ENCODE measurements at regions not wholly inside any gene's neighbourhood (a gene's known extent, or its start where the extent isn't known, plus 50 kb on each side); places are given as distances from the start of the nearest gene placed in this dataset.

DNA sequence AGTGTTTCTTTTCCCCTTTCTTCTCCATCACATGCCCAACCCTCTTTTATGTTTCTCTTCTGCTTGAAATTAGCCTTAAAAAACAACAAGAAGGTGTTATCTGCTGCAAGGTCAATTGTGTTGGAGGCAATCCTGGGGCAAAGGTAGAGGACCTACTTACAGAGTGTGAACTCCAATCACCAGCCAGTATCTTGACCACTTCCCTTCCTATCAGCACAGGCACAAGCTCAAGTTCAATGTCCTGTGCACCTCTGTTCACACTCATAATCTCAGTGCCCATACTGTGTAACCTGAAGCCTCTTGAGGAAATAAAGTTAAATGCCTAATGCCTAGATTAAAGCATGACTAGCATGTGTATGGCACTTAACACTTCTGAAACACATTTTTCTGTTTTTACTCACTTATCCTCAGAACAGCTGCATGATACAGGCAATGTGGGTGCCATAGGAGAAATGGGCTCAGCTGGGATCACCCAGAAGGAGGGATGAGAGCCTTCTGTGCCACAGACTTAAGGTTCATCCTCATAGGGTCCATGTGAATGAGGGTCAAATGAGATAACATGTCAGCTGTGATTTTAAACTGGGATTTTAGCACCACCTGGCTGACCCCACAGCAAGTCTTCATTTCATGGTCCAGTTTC, 701.5 kb downstream of the BCL11A start:
- TF ChIP-seq CTCF (IDR thresholded peaks at IDR 0.05; ENCODE audit: poor library complexity, severe bottlenecking) (no peak), POLR2AphosphoS5 (IDR thresholded peaks at IDR 0.05) (no peak), EZH2 (IDR thresholded peaks at IDR 0.05; ENCODE audit: borderline replicate concordance, insufficient read depth, low read length, poor library complexity, severe bottlenecking) (no peak), MXI1 (conservative IDR thresholded peaks at IDR 0.05; ENCODE audit: poor library complexity, severe bottlenecking) (no peak), EP300 (conservative IDR thresholded peaks at IDR 0.05; ENCODE audit: poor library complexity, severe bottlenecking) (no peak)
